GM18867 (cell line): ENCODE measurements at regions not wholly inside any gene's neighbourhood (a gene's known extent, or its start where the extent isn't known, plus 50 kb on each side); places are given as distances from the start of the nearest gene placed in this dataset.

ENCODE experiments used
- ATAC-seq: cut with Tn5 transposase; IDR thresholded peaks from one replicate; pipeline ENCODE4 v1.9.1; 2021; ENCODE audit warnings: mild to moderate bottlenecking, moderate library complexity; ENCODE audit not compliant: unreplicated experiment

GRCh38 chr6:166877906-166878305 is 78.4 kb downstream of the RNASET2 start:
- ATAC-seq: no peak

- no peak for ATAC-seq
These were observed 79.0 kb downstream of the RNASET2 start for GRCh38 chr6:166877349-166877748.

- ATAC-seq: no peak
These were observed 83.8 kb downstream of the RNASET2 start for GRCh38 chr6:166872531-166873009.

- ATAC-seq: no peak
These were observed 85.6 kb downstream of the RNASET2 start for GRCh38 chr6:166870602-166871208.

GRCh38 chr6:166866839-166867637 is 89.3 kb downstream of the RNASET2 start:
- ATAC-seq: no peak

GRCh38 chr6:166864333-166864732 is 92.0 kb downstream of the RNASET2 start:
- no peak for ATAC-seq

- ATAC-seq: no peak
These were observed 93.3 kb downstream of the RNASET2 start for GRCh38 chr6:166862978-166863530.

GRCh38 chr6:166862287-166862977 is 93.9 kb downstream of the RNASET2 start:
- no peak for ATAC-seq

- ATAC-seq: no peak
These were observed 94.4 kb downstream of the RNASET2 start for GRCh38 chr6:166861961-166862286.

- no peak for ATAC-seq
These were observed 95.0 kb downstream of the RNASET2 start for GRCh38 chr6:166861304-166861703.

- ATAC-seq: no peak
These were observed 96.0 kb downstream of the RNASET2 start for GRCh38 chr6:166860392-166860791.

- ATAC-seq: no peak
These were observed 100.9 kb downstream of the RNASET2 start for GRCh38 chr6:166855416-166855815.

GRCh38 chr6:166853371-166854325 is 102.7 kb downstream of the RNASET2 start:
- ATAC-seq: no peak

- no peak for ATAC-seq
These were observed 103.8 kb downstream of the RNASET2 start for GRCh38 chr6:166852451-166852975.

GRCh38 chr6:166851911-166852310 is 104.4 kb downstream of the RNASET2 start:
- no peak for ATAC-seq

- ATAC-seq: no peak
These were observed 104.9 kb downstream of the RNASET2 start for GRCh38 chr6:166851426-166851825.

GRCh38 chr6:166850677-166851076 is 105.7 kb downstream of the RNASET2 start:
- ATAC-seq: no peak

- ATAC-seq: no peak
These were observed 106.6 kb downstream of the RNASET2 start for GRCh38 chr6:166849749-166850183.

- ATAC-seq: no peak
These were observed 107.2 kb downstream of the RNASET2 start for GRCh38 chr6:166848979-166849748.
